GM12874 (cell line): ENCODE measurements at regions not wholly inside any gene's neighbourhood (a gene's known extent, or its start where the extent isn't known, plus 50 kb on each side); places are given as distances from the start of the nearest gene placed in this dataset.

Source experiments
- CTCF ChIP-seq: IDR thresholded peaks from 2 replicates; pipeline ENCODE4 v1.5.1; 2011; ENCODE audit warnings: low read depth, mild to moderate bottlenecking, control low read depth, low read length, moderate library complexity; ENCODE audit not compliant: insufficient read depth

- TF ChIP-seq CTCF = no peak
These were observed 586.4 kb downstream of the LRRC70 start for GRCh38 chr5:63164838-63165535.

- TF ChIP-seq CTCF = no peak
These were observed 585.7 kb downstream of the LRRC70 start for GRCh38 chr5:63164339-63164738.

- no peak for TF ChIP-seq CTCF
These were observed 576.7 kb downstream of the LRRC70 start for GRCh38 chr5:63155310-63155631.

- TF ChIP-seq CTCF = no peak
These were observed 576.1 kb downstream of the LRRC70 start for GRCh38 chr5:63154476-63155309.

GRCh38 chr5:63152871-63153270 is 574.3 kb downstream of the LRRC70 start:
- no peak for TF ChIP-seq CTCF

GRCh38 chr5:63145167-63145566 is 566.5 kb downstream of the LRRC70 start:
- TF ChIP-seq CTCF = no peak

GRCh38 chr5:63141591-63141990 is 563.0 kb downstream of the LRRC70 start:
- no peak for TF ChIP-seq CTCF
